Prostate gland (tissue), 2 donors: ENCODE measurements at regions not wholly inside any gene's neighbourhood (a gene's known extent, or its start where the extent isn't known, plus 50 kb on each side); places are given as distances from the start of the nearest gene placed in this dataset.
"Not testable (repeated sequence)": the region's sequence is repeated elsewhere in the genome, so short reads cannot be mapped to it uniquely, and the experiment has no call there.

ENCODE experiments used
- DNase-seq: peaks from one replicate; pipeline ENCODE4 v3.0.0-alpha.2; 2019; ENCODE audit warnings: low spot score
- H3K27ac ChIP-seq, 2 donors: fragments of 200-600 bp; sonication (generic); 2 replicates each; pipeline ENCODE4 v1.5.1; 2017 to 2019
- H3K27me3 ChIP-seq: fragments of 200-600 bp; sonication (generic); replicated peaks from 2 replicates; pipeline ENCODE4 v1.5.1; 2019; ENCODE audit not compliant: insufficient read depth
- H3K36me3 ChIP-seq, 2 donors: fragments of 200-600 bp; sonication (generic); 1 replicate in 1 of 2; 2 replicates in 1 of 2; pipeline versions ENCODE4 v1.5.1 to v1.8.1; 2017 to 2019
- H3K4me1 ChIP-seq: fragments of 200-600 bp; sonication (generic); replicated peaks from 2 replicates; pipeline ENCODE4 v1.5.1; 2019
- H3K4me3 ChIP-seq, 2 donors: fragments of 200-600 bp; sonication (generic); 2 replicates each; pipeline ENCODE4 v1.5.1; 2017 to 2019
- H3K9me3 ChIP-seq: fragments of 200-600 bp; sonication (generic); 2 replicates; pipeline ENCODE4 v1.5.1; 2017
- CTCF ChIP-seq, 4 experiments: fragments of 200-600 bp in 2 of 4; fragments of 450-650 bp in 2 of 4; sonication (generic) in 2 of 4; IDR thresholded peaks; 1 replicate in 3 of 4; 2 replicates in 1 of 4; pipeline ENCODE4 v1.5.1; 2016 to 2019; ENCODE audit warnings: antibody characterized with exemption in 4 of 4, mild to moderate bottlenecking in 2 of 4, moderate library complexity in 2 of 4
- POLR2A ChIP-seq: fragments of 450-650 bp; IDR thresholded peaks from one replicate; pipeline ENCODE4 v1.6.1; 2016; ENCODE audit warnings: antibody characterized with exemption, mild to moderate bottlenecking
- POLR2AphosphoS5 ChIP-seq: sonication (generic); formaldehyde crosslinking; IDR thresholded peaks from one replicate; pipeline ENCODE4 v1.6.1; 2017; ENCODE audit warnings: antibody characterized with exemption
- WGBS: methylation state at CpG from one replicate; pipeline ENCODE4 v1.1.5; 2018; 5-methylcytosine and 5-hydroxymethylcytosine counted together
- intact Hi-C: fragments of 100-400 bp; cut with DNase I; formaldehyde crosslinking; loops from one replicate; pipeline ENCODE4 v1.14.2; 2022

- Histone ChIP-seq H3K4me3 (no peak overlapping the region), H3K9me3 (no peaks in the 10 kb centered on the region), H3K27ac (no peak overlapping the region), H3K4me1 (no peaks in the 10 kb centered on the region), H3K27me3 (no peaks in the 10 kb centered on the region), H3K36me3 (no peaks in the 10 kb centered on the region)
- intact Hi-C loops = no loop called here
- 89% methylated on average over 11 of the region's 11 CpGs for WGBS
- DNase-seq = no peak
- TF ChIP-seq CTCF (IDR thresholded peaks at IDR 0.05) = no peak
- no peak for TF ChIP-seq POLR2A
- TF ChIP-seq POLR2AphosphoS5 = no peak
These were observed 201.6 kb downstream of the LRRC70 start for GRCh38 chr5:62780230-62780629.

GRCh38 chr5:62779010-62779422 lies 200.4 kb downstream of the LRRC70 start:
- 21% methylated on average over 5 of the region's 5 CpGs for WGBS
- no peaks in the 10 kb centered on the region for H3K27me3 ChIP-seq
- no peaks in the 10 kb centered on the region for H3K4me1 ChIP-seq
- DNase-seq = peak; percentile 22
- no peaks in the 10 kb centered on the region for H3K9me3 ChIP-seq
- peak in 3 of 4 experiments; percentile 62 to 69 (median 66) for TF ChIP-seq CTCF (IDR thresholded peaks at IDR 0.05)
- no peak for TF ChIP-seq POLR2AphosphoS5
- H3K36me3 ChIP-seq = no peaks in the 10 kb centered on the region
- no peak overlapping the region for H3K4me3 ChIP-seq
- H3K27ac ChIP-seq = no peak overlapping the region
- intact Hi-C loops = loop anchor here (1.0 to 2.0 kb wide), 2 partner anchors 318 to 323 kb away; no protein-coding TSS in a partner anchor

- Histone ChIP-seq H3K9me3 (no peaks in the 10 kb centered on the region), H3K27ac (no peak overlapping the region), H3K36me3 (no peaks in the 10 kb centered on the region), H3K27me3 (no peaks in the 10 kb centered on the region), H3K4me3 (no peak overlapping the region), H3K4me1 (no peaks in the 10 kb centered on the region)
- TF ChIP-seq POLR2A (no peak), CTCF (IDR thresholded peaks at IDR 0.05) (no peak)
- WGBS = 62% methylated on average over 3 of the region's 3 CpGs
- DNase-seq = no peak
- intact Hi-C loops = loop anchor here (1.0 to 2.0 kb wide), 2 partner anchors 318 to 322 kb away; no protein-coding TSS in a partner anchor
These were observed 199.8 kb downstream of the LRRC70 start for GRCh38 chr5:62778316-62779009.

- H3K27me3 ChIP-seq, H3K27ac ChIP-seq, H3K4me3 ChIP-seq, H3K4me1 ChIP-seq, H3K36me3 ChIP-seq, H3K9me3 ChIP-seq, intact Hi-C loops, DNase-seq: not testable (repeated sequence)
- 98% methylated on average over 15 of the region's 15 CpGs for WGBS
These were observed 198.5 kb downstream of the LRRC70 start for GRCh38 chr5:62777081-62777480.

GRCh38 chr5:62776592-62776991 lies 198.0 kb downstream of the LRRC70 start:
- 90% methylated on average over 5 of the region's 5 CpGs for WGBS

GRCh38 chr5:62773460-62773859 lies 194.8 kb downstream of the LRRC70 start:
- Histone ChIP-seq H3K27me3 (no peaks in the 10 kb centered on the region), H3K27ac (no peak overlapping the region), H3K4me1 (no peaks in the 10 kb centered on the region), H3K4me3 (no peak overlapping the region), H3K36me3 (no peaks in the 10 kb centered on the region), H3K9me3 (no peaks in the 10 kb centered on the region)
- intact Hi-C loops = no loop called here
- no peak for DNase-seq
- TF ChIP-seq POLR2AphosphoS5 (no peak), POLR2A (no peak), CTCF (IDR thresholded peaks at IDR 0.05) (no peak)
- WGBS = 98% methylated on average over 3 of the region's 3 CpGs

More at GRCh38 chr5:62776592-62776991, 198.0 kb downstream of the LRRC70 start:
- DNase-seq, H3K27ac ChIP-seq, H3K4me1 ChIP-seq, H3K4me3 ChIP-seq, H3K36me3 ChIP-seq, intact Hi-C loops, H3K9me3 ChIP-seq, H3K27me3 ChIP-seq: not testable (repeated sequence)
